Nephron (organoid): ENCODE measurements at regions not wholly inside any gene's neighbourhood (a gene's known extent, or its start where the extent isn't known, plus 50 kb on each side); places are given as distances from the start of the nearest gene placed in this dataset.

Experiments used
- H3K27ac Mint-ChIP-seq, 3 experiments: 2 replicates each; pipeline ENCODE4 v1.8.0; 2020; ENCODE audit warnings: mixed read lengths in 3 of 3, mild to moderate bottlenecking in 2 of 3, moderate library complexity in 1 of 3
- H3K27me3 Mint-ChIP-seq: 2 replicates; pipeline ENCODE4 v1.8.0; 2021; ENCODE audit warnings: low read depth, mild to moderate bottlenecking, moderate library complexity, mixed read lengths
- H3K36me3 Mint-ChIP-seq: 2 replicates; pipeline ENCODE4 v1.8.0; 2020; ENCODE audit warnings: low read depth, mixed read lengths
- H3K4me1 Mint-ChIP-seq: 2 replicates; pipeline ENCODE4 v1.8.0; 2020; ENCODE audit warnings: mixed read lengths
- H3K4me3 Mint-ChIP-seq, 3 experiments: 2 replicates each; pipeline ENCODE4 v1.8.0; 2020; ENCODE audit warnings: mild to moderate bottlenecking in 3 of 3, mixed read lengths in 3 of 3, moderate library complexity in 2 of 3
- H3K9me3 Mint-ChIP-seq: 2 replicates; pipeline ENCODE4 v1.8.0; 2020; ENCODE audit warnings: mixed read lengths
- TF ChIP-seq, protein P1 (sequence below), 3 experiments: fragments of 200-600 bp; sonication (generic); IDR thresholded peaks; one replicate each; pipeline ENCODE4 v1.5.0; 2021; ENCODE audit warnings: antibody characterized with exemption in 3 of 3; ENCODE audit not compliant: unreplicated experiment in 3 of 3

GRCh38 chr11:128174465-128175291 is 412.7 kb downstream of the ETS1 start:
- H3K4me1 Mint-ChIP-seq = peaks cover 37% of the 10 kb centered on the region
- H3K4me3 Mint-ChIP-seq = no peak overlapping the region
- no peaks in the 10 kb centered on the region for H3K27me3 Mint-ChIP-seq
- peak overlapping the region in 2 of 3 experiments; percentile 21 to 57 for H3K27ac Mint-ChIP-seq
- H3K36me3 Mint-ChIP-seq = no peaks in the 10 kb centered on the region
- peaks cover 3% of the 10 kb centered on the region for H3K9me3 Mint-ChIP-seq
- TF ChIP-seq, protein P1, sequence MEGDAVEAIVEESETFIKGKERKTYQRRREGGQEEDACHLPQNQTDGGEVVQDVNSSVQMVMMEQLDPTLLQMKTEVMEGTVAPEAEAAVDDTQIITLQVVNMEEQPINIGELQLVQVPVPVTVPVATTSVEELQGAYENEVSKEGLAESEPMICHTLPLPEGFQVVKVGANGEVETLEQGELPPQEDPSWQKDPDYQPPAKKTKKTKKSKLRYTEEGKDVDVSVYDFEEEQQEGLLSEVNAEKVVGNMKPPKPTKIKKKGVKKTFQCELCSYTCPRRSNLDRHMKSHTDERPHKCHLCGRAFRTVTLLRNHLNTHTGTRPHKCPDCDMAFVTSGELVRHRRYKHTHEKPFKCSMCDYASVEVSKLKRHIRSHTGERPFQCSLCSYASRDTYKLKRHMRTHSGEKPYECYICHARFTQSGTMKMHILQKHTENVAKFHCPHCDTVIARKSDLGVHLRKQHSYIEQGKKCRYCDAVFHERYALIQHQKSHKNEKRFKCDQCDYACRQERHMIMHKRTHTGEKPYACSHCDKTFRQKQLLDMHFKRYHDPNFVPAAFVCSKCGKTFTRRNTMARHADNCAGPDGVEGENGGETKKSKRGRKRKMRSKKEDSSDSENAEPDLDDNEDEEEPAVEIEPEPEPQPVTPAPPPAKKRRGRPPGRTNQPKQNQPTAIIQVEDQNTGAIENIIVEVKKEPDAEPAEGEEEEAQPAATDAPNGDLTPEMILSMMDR (IDR thresholded peaks at IDR 0.05; ENCODE audit: unreplicated experiment in 3 of 3) = no peak

- TF ChIP-seq, protein P1 (IDR thresholded peaks at IDR 0.05; ENCODE audit: unreplicated experiment in 3 of 3) = peak; percentile 81 to 91 (median 83)
- H3K9me3 Mint-ChIP-seq = no peaks in the 10 kb centered on the region
- H3K27ac Mint-ChIP-seq = peak overlapping the region; percentile 54 to 78 (median 63)
- no peaks in the 10 kb centered on the region for H3K36me3 Mint-ChIP-seq
- H3K27me3 Mint-ChIP-seq = peaks cover 7% of the 10 kb centered on the region
- no peak overlapping the region for H3K4me3 Mint-ChIP-seq
- H3K4me1 Mint-ChIP-seq = peaks cover 28% of the 10 kb centered on the region
These were observed 415.1 kb downstream of the ETS1 start for GRCh38 chr11:128172046-128172878.

DNA sequence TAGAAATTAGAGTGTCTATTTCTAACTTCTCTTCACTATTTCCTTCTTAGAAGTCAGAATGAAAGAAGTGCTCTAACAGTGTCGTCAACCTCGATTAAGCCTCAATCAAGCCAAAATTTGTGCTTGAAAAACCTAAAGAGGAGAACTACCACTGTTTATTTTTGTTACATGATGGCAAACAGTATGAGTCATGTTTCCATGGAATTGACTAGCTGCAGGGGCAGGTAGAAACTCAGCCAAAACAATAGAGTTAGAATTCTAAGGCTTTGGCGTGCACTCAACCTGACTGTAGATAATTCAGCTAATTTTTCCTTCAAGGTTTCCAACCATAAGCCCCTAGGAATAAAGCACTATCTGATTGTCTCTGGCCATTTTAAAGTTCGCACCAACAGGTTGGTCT is 415.9 kb downstream of the ETS1 start:
- H3K9me3 Mint-ChIP-seq = no peaks in the 10 kb centered on the region
- H3K36me3 Mint-ChIP-seq = no peaks in the 10 kb centered on the region
- peak overlapping the region in 2 of 3 experiments; percentile 54 to 63 for H3K27ac Mint-ChIP-seq
- no peak overlapping the region for H3K4me3 Mint-ChIP-seq
- H3K27me3 Mint-ChIP-seq = peaks cover 7% of the 10 kb centered on the region
- TF ChIP-seq, protein P1 (IDR thresholded peaks at IDR 0.05; ENCODE audit: unreplicated experiment in 3 of 3) = no peak
- peaks cover 28% of the 10 kb centered on the region for H3K4me1 Mint-ChIP-seq

DNA sequence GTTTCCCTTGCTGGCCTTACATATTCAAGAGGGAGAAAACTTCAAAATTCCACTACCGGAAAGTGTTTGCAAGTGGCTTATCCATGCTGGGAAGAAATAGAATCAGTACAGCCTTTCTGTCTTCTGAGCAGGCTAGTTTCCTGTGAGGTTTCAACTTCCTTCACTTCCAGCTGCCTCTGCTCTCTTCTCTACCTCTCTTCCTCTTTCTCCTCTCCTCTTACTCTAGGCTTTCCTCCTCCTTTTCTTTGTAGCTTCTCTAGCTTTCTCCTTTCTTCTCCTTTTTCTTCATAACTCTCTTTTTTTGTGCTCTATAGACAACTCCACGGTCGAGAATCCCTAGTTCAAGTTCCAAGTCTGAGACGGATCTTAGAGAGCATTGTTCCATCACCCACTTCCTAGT is 421.8 kb downstream of the ETS1 start:
- H3K36me3 Mint-ChIP-seq = no peaks in the 10 kb centered on the region
- TF ChIP-seq, protein P1 (IDR thresholded peaks at IDR 0.05; ENCODE audit: unreplicated experiment in 3 of 3) = no peak
- no peaks in the 10 kb centered on the region for H3K9me3 Mint-ChIP-seq
- peaks cover 5% of the 10 kb centered on the region for H3K4me1 Mint-ChIP-seq
- peak overlapping the region in 2 of 3 experiments; percentile 1 to 12 for H3K27ac Mint-ChIP-seq
- H3K27me3 Mint-ChIP-seq = peaks cover 7% of the 10 kb centered on the region
- H3K4me3 Mint-ChIP-seq = no peak overlapping the region

DNA sequence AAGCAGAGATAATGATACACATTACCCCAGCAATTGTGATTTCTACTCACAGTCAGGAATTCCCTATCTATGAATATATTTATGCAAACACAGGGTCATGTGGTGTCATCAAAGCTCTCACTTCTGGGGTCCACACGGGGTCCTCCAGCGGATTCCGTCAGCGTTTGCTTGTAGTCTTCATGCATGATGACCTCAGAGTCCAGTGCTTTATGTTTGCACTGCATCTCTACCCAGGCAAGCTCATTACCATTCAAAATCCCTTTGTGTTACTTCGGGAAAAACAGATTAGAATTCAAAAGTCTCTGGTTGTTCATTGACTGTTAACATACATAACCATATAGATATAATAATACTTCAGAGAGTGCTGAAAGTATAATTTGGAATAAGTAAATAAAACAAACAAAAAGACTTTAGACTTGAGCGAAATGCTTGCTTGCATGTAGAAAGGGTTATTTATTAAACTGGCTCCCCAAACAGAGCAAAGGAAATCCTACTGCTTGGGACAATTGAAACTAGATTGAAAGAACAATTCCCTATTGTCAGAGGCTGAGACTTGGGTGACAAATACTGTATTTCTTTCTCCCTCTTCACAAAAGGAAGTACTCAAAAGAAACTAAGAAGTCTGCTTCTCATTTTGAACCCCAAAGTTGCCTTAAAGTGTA is 423.1 kb downstream of the ETS1 start:
- Mint-ChIP-seq H3K9me3 (no peaks in the 10 kb centered on the region), H3K27me3 (peaks cover 7% of the 10 kb centered on the region)

More for the DNA sequence above, 423.1 kb downstream of the ETS1 start:
- Mint-ChIP-seq H3K36me3 (no peaks in the 10 kb centered on the region), H3K4me3 (no peak overlapping the region), H3K4me1 (no peaks in the 10 kb centered on the region), H3K27ac (peak overlapping the region; percentile 47 to 91 (median 50))
- TF ChIP-seq, protein P1 (IDR thresholded peaks at IDR 0.05; ENCODE audit: unreplicated experiment in 3 of 3) = no peak
